Astrocyte of the hippocampus (primary cell): ENCODE measurements at regions not wholly inside any gene's neighbourhood (a gene's known extent, or its start where the extent isn't known, plus 50 kb on each side); places are given as distances from the start of the nearest gene placed in this dataset.

Experiments
- DNase-seq: peaks from one replicate; pipeline ENCODE4 v3.0.0; 2011; ENCODE audit warnings: low read depth, low spot score

- no peak for DNase-seq
Observed at GRCh38 chr4:177802661-177803060, 360.4 kb upstream of the AGA start.

- DNase-seq = no peak
Observed at GRCh38 chr4:177803151-177803550, 360.9 kb upstream of the AGA start.

GRCh38 chr4:177809791-177810190, 367.6 kb upstream of the AGA start:
- no peak for DNase-seq

- no peak for DNase-seq
Observed at GRCh38 chr4:177810220-177810619, 368.0 kb upstream of the AGA start.

- DNase-seq = peak; percentile 17
Observed at GRCh38 chr4:177818392-177818791, 376.2 kb upstream of the AGA start.

GRCh38 chr4:177826973-177827372, 384.7 kb upstream of the AGA start:
- DNase-seq = no peak

- DNase-seq = no peak
Observed at GRCh38 chr4:177841258-177841657, 399.0 kb upstream of the AGA start.

GRCh38 chr4:177853229-177853628, 411.0 kb upstream of the AGA start:
- no peak for DNase-seq

- DNase-seq = no peak
Observed at GRCh38 chr4:177855507-177856197, 413.4 kb upstream of the AGA start.

GRCh38 chr4:177860171-177860570, 417.9 kb upstream of the AGA start:
- no peak for DNase-seq

- DNase-seq = no peak
Observed at GRCh38 chr4:177861551-177862094, 419.4 kb upstream of the AGA start.

GRCh38 chr4:177862541-177863176, 420.4 kb upstream of the AGA start:
- no peak for DNase-seq

GRCh38 chr4:177879851-177880250, 437.6 kb upstream of the AGA start:
- no peak for DNase-seq

GRCh38 chr4:177895136-177895535, 452.9 kb upstream of the AGA start:
- no peak for DNase-seq

- peak; percentile 2 for DNase-seq
Observed at GRCh38 chr4:177901786-177902185, 459.5 kb upstream of the AGA start.

GRCh38 chr4:177902386-177902785, 460.1 kb upstream of the AGA start:
- DNase-seq = no peak

- no peak for DNase-seq
Observed at GRCh38 chr4:177907736-177908424, 465.6 kb upstream of the AGA start.

- DNase-seq = no peak
Observed at GRCh38 chr4:177921715-177922114, 479.5 kb upstream of the AGA start.

- no peak for DNase-seq
Observed at GRCh38 chr4:177923888-177924287, 481.7 kb upstream of the AGA start.

- DNase-seq = no peak
Observed at GRCh38 chr4:177937041-177937440, 494.8 kb upstream of the AGA start.

GRCh38 chr4:177938226-177938625, 496.0 kb upstream of the AGA start:
- no peak for DNase-seq

- no peak for DNase-seq
Observed at GRCh38 chr4:177945268-177945667, 503.0 kb upstream of the AGA start.

- no peak for DNase-seq
Observed at GRCh38 chr4:177947607-177948006, 505.4 kb upstream of the AGA start.
